RWPE1 (cell line): ENCODE measurements at regions not wholly inside any gene's neighbourhood (a gene's known extent, or its start where the extent isn't known, plus 50 kb on each side); places are given as distances from the start of the nearest gene placed in this dataset.

Experiments used
- CTCF ChIA-PET: fragments of 350-600 bp; sonication (Branson Sonifier 250); formaldehyde crosslinking; extraction: SDS; loops from one replicate; lab custom pipeline; 2021; lab: Yijun Ruan, JAX
- POLR2A ChIA-PET: fragments of 400-600 bp; formaldehyde crosslinking; extraction: SDS; loops from one replicate; lab custom pipeline; 2020; ENCODE audit warnings: antibody characterized with exemption; ENCODE audit not compliant: low non-redundant PET; lab: Yijun Ruan, JAX
- DNase-seq: peaks from one replicate; pipeline ENCODE4 v3.0.0; 2012; ENCODE audit warnings: low spot score
- H3K27ac ChIP-seq: fragments of 450-650 bp; 2 replicates; pipeline ENCODE4 v1.5.1; 2017
- TF ChIP-seq, protein P1 (sequence below): fragments of 450-650 bp; conservative IDR thresholded peaks from 2 replicates; pipeline ENCODE4 v1.5.1; 2017; ENCODE audit warnings: low read depth, mild to moderate bottlenecking

DNA sequence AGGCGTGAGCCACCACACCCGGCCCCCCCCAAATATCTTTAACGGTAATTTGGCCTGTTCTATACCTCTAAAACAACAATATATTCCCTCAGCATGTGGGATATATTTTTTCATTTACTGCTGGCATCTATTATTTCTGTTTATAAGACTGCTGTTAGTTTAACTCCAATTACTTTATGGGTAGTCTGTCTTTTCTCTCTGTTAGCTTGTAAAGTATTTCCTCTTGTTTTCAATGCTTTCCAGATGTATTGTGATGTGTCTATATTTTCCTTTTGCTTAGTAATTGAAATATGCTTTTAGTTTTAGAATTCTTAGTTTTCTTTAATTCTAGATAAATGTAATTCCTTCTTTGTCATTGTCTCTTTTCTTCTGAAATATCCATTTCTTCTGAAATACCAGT, 445.8 kb downstream of the ANKRD50 start:
- ChIA-PET CTCF (no interaction called here), POLR2A (no interaction called here)
- H3K27ac ChIP-seq, result no peak overlapping the region
- DNase-seq, result no peak
- TF ChIP-seq, protein P1, sequence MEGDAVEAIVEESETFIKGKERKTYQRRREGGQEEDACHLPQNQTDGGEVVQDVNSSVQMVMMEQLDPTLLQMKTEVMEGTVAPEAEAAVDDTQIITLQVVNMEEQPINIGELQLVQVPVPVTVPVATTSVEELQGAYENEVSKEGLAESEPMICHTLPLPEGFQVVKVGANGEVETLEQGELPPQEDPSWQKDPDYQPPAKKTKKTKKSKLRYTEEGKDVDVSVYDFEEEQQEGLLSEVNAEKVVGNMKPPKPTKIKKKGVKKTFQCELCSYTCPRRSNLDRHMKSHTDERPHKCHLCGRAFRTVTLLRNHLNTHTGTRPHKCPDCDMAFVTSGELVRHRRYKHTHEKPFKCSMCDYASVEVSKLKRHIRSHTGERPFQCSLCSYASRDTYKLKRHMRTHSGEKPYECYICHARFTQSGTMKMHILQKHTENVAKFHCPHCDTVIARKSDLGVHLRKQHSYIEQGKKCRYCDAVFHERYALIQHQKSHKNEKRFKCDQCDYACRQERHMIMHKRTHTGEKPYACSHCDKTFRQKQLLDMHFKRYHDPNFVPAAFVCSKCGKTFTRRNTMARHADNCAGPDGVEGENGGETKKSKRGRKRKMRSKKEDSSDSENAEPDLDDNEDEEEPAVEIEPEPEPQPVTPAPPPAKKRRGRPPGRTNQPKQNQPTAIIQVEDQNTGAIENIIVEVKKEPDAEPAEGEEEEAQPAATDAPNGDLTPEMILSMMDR, result no peak

DNA sequence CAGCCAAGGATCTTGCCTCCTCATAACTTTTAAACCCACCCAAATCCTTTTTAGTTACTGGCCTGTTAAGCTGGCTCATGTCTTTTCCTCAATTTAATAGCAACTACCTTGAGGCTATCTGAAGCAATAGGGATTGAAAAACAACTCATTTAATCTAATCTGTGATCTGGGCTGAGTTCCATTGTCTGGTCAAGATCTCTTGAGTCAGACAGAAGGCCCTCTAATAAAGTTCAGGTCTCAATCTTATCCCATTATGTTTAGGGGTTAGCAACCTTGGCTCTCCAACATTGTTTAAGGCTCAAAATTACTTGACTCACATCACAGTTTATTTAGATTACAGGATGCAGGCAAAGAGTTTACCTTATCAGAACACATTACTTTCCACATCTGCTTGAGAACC, 436.1 kb downstream of the ANKRD50 start:
- ChIA-PET POLR2A (no interaction called here), CTCF (no interaction called here)
- TF ChIP-seq, protein P1, result no peak
- H3K27ac ChIP-seq, result no peak overlapping the region
- no peak for DNase-seq

DNA sequence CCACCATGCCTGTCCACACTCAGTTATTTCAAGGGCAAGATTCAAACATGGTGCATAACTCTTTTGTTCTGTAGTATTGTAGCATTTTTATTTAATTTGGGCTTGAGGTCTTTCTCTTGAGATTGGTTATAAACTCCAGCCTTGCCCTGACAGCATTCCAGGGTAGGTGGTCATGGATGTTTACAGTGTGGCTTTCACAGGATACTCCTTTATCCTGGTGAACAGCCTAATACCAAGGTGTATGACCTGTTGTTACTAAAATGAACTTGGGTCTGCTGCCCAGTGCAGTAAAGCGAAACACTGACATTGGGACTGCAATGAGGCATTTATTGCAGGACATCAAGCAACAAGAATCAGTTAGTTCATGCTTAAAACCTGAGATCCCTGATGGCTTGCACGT, 434.8 kb downstream of the ANKRD50 start:
- CTCF ChIA-PET, result no interaction called here
- DNase-seq, result no peak
- TF ChIP-seq, protein P1, result no peak
- POLR2A ChIA-PET, result no interaction called here
- no peak overlapping the region; the same call in 1 of the 2 replicates for H3K27ac ChIP-seq

- TF ChIP-seq, protein P1, result no peak
- H3K27ac ChIP-seq, result peak overlapping the region; percentile 61
- DNase-seq, result peak; percentile 13
- CTCF ChIA-PET, result no interaction called here
- POLR2A ChIA-PET, result no interaction called here
Observed at GRCh38 chr4:124278477-124278876, 434.1 kb downstream of the ANKRD50 start.

DNA sequence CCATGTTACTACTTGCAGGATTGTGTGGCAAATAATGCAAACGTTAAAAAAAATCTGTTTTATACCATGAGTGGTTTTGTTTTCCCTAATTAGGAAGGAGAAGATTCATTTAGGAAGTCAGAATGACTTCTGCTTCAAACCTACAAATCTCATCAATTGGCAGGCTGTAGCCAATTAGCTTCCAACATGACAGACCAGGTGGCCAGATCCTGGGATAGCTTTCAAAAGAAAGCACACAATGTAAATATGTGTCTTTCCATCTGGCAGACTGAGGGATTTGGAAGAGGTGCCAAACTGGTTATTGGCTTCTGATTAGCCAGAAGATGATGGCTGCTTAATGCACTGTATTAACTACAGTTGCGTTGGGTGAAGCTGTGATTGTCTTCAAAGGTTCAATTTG, 432.8 kb downstream of the ANKRD50 start:
- POLR2A ChIA-PET, result no interaction called here
- H3K27ac ChIP-seq, result no peak overlapping the region

GRCh38 chr4:124282301-124282898, 430.1 kb downstream of the ANKRD50 start:
- CTCF ChIA-PET, result interaction anchor here (0.7 kb wide), 1 partner anchor 1047 kb away, joined by 3 read pairs; no protein-coding TSS in a partner anchor
- no peak for DNase-seq
- TF ChIP-seq, protein P1, result no peak
- POLR2A ChIA-PET, result no interaction called here
- H3K27ac ChIP-seq, result no peak overlapping the region

More for the DNA sequence above, 432.8 kb downstream of the ANKRD50 start:
- DNase-seq, result no peak
- TF ChIP-seq, protein P1, result no peak
- CTCF ChIA-PET, result no interaction called here
